PC-9 (cell line): ENCODE measurements at regions not wholly inside any gene's neighbourhood (a gene's known extent, or its start where the extent isn't known, plus 50 kb on each side); places are given as distances from the start of the nearest gene placed in this dataset.

Experiments
- BruUV-seq: library from RNA; stranded (reverse); fragments of 400-500 nt; replicated peaks from 2 replicates; lab custom pipeline; 2021; lab: Mats Ljungman, UMichigan
- CTCF ChIA-PET: fragments of 300-600 bp; sonication (Branson Sonifier 250); formaldehyde crosslinking; loops from one replicate; lab custom pipeline; 2022; ENCODE audit warnings: antibody characterized with exemption; lab: Charles Lee
- POLR2A ChIA-PET: fragments of 300-600 bp; sonication (Branson Sonifier 250); formaldehyde crosslinking; loops from one replicate; lab custom pipeline; 2022; ENCODE audit warnings: antibody characterized with exemption; ENCODE audit not compliant: unreplicated experiment; lab: Charles Lee
- DNase-seq, 2 experiments: peaks; one replicate each; pipeline versions ENCODE4 v3.0.0 to v3.0.0-alpha.2; 2015 to 2022; ENCODE audit warnings: mixed read lengths in 1 of 2
- H2AFZ ChIP-seq: fragments of 200-600 bp; sonication (generic); 2 replicates; pipeline ENCODE4 v1.8.1; 2017; ENCODE audit warnings: antibody characterized with exemption
- H3F3A ChIP-seq: fragments of 200-600 bp; sonication (generic); 2 replicates; pipeline ENCODE4 v1.8.1; 2017; ENCODE audit warnings: antibody characterized with exemption, mild to moderate bottlenecking, low read depth; ENCODE audit not compliant: insufficient read depth
- H3K27ac ChIP-seq: fragments of 200-600 bp; sonication (generic); 2 replicates; pipeline ENCODE4 v1.6.1; 2016; ENCODE audit warnings: mixed run types
- H3K27me3 ChIP-seq: fragments of 200-600 bp; sonication (generic); 2 replicates; pipeline ENCODE4 v1.6.1; 2016; ENCODE audit warnings: low read depth, mixed run types; ENCODE audit not compliant: insufficient read depth
- H3K36me3 ChIP-seq: fragments of 200-600 bp; sonication (generic); 2 replicates; pipeline ENCODE4 v1.6.1; 2016; ENCODE audit warnings: low read depth, mixed run types
- H3K4me1 ChIP-seq: fragments of 200-600 bp; sonication (generic); replicated peaks from 2 replicates; pipeline ENCODE4 v1.6.1; 2016; ENCODE audit warnings: mixed run types; ENCODE audit not compliant: insufficient read depth
- H3K4me2 ChIP-seq: fragments of 200-600 bp; sonication (generic); 2 replicates; pipeline ENCODE4 v1.6.1; 2017; ENCODE audit warnings: mixed run types
- H3K4me3 ChIP-seq: fragments of 200-600 bp; sonication (generic); 2 replicates; pipeline ENCODE4 v1.6.1; 2016; ENCODE audit warnings: mixed run types
- H3K79me2 ChIP-seq: fragments of 200-600 bp; sonication (generic); 2 replicates; pipeline ENCODE4 v1.6.1; 2017; ENCODE audit warnings: low read depth, mixed run types
- H3K9me2 ChIP-seq: fragments of 200-600 bp; sonication (generic); 2 replicates; pipeline ENCODE4 v1.8.1; 2017; ENCODE audit warnings: mild to moderate bottlenecking; ENCODE audit not compliant: insufficient read depth
- H3K9me3 ChIP-seq: fragments of 200-600 bp; sonication (generic); 2 replicates; pipeline ENCODE4 v1.8.1; 2016; ENCODE audit warnings: low read depth; ENCODE audit not compliant: insufficient read depth
- H4K20me1 ChIP-seq: fragments of 200-600 bp; sonication (generic); 2 replicates; pipeline ENCODE4 v1.8.1; 2017; ENCODE audit not compliant: insufficient read depth
- EZH2 ChIP-seq: fragments of 200-600 bp; sonication (generic); IDR thresholded peaks from 2 replicates; pipeline ENCODE4 v1.8.0; 2017; ENCODE audit warnings: antibody characterized with exemption, low read depth
- intact Hi-C: fragments of 100-400 bp; cut with micrococcal nuclease; formaldehyde crosslinking; loops from one replicate; pipeline ENCODE4 v1.10.0; 2022; ENCODE audit not compliant: unreplicated experiment
- TF ChIP-seq, protein P1 (sequence below): fragments of 200-600 bp; sonication (generic); conservative IDR thresholded peaks from 2 replicates; pipeline ENCODE4 v1.6.1; 2017; ENCODE audit warnings: mixed run types, antibody characterized with exemption, mild to moderate bottlenecking, moderate library complexity

DNA sequence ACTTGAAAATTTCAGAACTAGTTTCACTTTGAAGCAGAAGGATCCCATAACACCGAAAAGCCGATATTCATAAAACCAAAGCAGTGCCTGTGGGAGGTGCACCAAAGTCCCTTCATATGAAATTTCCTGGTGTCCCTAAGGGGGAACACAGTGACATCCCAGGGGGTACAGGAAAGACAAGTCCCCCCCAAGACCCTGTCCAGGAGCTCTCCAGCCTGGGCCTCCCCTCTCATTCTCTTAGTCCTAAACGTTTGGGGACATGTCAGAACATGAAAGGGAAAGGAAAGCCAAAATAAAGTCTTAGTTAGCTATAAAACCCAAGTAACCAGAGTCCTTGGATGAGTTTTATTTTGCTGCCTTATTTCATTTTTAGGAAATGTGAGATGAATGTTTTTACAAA, 56.6 kb downstream of the MRPL57 start:
- POLR2A ChIA-PET: no interaction called here
- no peak overlapping the region for H2AFZ ChIP-seq
- H3K4me2 ChIP-seq: no peak overlapping the region
- no peak overlapping the region for H3K4me3 ChIP-seq
- no peaks in the 10 kb centered on the region for H4K20me1 ChIP-seq
- TF ChIP-seq, protein P1, sequence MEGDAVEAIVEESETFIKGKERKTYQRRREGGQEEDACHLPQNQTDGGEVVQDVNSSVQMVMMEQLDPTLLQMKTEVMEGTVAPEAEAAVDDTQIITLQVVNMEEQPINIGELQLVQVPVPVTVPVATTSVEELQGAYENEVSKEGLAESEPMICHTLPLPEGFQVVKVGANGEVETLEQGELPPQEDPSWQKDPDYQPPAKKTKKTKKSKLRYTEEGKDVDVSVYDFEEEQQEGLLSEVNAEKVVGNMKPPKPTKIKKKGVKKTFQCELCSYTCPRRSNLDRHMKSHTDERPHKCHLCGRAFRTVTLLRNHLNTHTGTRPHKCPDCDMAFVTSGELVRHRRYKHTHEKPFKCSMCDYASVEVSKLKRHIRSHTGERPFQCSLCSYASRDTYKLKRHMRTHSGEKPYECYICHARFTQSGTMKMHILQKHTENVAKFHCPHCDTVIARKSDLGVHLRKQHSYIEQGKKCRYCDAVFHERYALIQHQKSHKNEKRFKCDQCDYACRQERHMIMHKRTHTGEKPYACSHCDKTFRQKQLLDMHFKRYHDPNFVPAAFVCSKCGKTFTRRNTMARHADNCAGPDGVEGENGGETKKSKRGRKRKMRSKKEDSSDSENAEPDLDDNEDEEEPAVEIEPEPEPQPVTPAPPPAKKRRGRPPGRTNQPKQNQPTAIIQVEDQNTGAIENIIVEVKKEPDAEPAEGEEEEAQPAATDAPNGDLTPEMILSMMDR: no peak
- TF ChIP-seq EZH2: no peak
- intact Hi-C loops: no loop called here
- no TSS peak for BruUV-seq
- no peaks in the 10 kb centered on the region for H3K9me3 ChIP-seq
- no peaks in the 10 kb centered on the region for H3K36me3 ChIP-seq
- H3F3A ChIP-seq: no peaks in the 10 kb centered on the region
- H3K79me2 ChIP-seq: no peaks in the 10 kb centered on the region
- H3K27me3 ChIP-seq: peaks cover 4% of the 10 kb centered on the region
- no peaks in the 10 kb centered on the region for H3K9me2 ChIP-seq
- no peaks in the 10 kb centered on the region for H3K4me1 ChIP-seq
- no peak for DNase-seq
- CTCF ChIA-PET: no interaction called here
- H3K27ac ChIP-seq: no peak overlapping the region

DNA sequence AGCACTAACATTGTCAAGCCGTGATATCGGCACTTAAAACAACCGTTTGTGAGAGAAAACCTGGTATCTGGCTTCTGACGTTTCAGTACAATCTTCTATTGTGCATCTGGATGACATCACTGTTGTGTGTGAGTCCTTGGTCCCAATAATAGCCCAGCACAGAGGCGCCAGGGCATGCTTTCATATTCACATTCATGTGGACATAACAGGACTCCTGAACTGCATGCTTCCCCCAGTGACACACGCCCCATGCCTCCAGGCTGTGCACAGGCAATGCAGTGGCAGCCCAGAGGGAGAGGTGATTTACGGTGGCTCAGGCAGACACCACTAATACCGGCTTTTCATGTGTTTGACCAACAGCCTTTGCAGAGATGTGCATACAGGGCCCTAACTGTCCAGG, 58.1 kb downstream of the MRPL57 start:
- no peak overlapping the region for H3K27ac ChIP-seq
- peaks cover 4% of the 10 kb centered on the region for H3K27me3 ChIP-seq
- no peak for TF ChIP-seq EZH2
- TF ChIP-seq, protein P1: no peak
- BruUV-seq: no TSS peak
- H3K4me2 ChIP-seq: no peak overlapping the region
- POLR2A ChIA-PET: no interaction called here
- H3K4me3 ChIP-seq: no peak overlapping the region
- no peaks in the 10 kb centered on the region for H3K9me2 ChIP-seq
- H3K36me3 ChIP-seq: no peaks in the 10 kb centered on the region
- DNase-seq: no peak
- intact Hi-C loops: no loop called here
- no peaks in the 10 kb centered on the region for H3K79me2 ChIP-seq
- H2AFZ ChIP-seq: no peak overlapping the region
- CTCF ChIA-PET: no interaction called here
- no peaks in the 10 kb centered on the region for H4K20me1 ChIP-seq
- H3K9me3 ChIP-seq: no peaks in the 10 kb centered on the region
- H3K4me1 ChIP-seq: no peaks in the 10 kb centered on the region
- H3F3A ChIP-seq: no peaks in the 10 kb centered on the region

- H3K9me3 ChIP-seq: no peaks in the 10 kb centered on the region
- peaks cover 4% of the 10 kb centered on the region for H3K27me3 ChIP-seq
- H3K9me2 ChIP-seq: no peaks in the 10 kb centered on the region
- no peak overlapping the region for H3K4me3 ChIP-seq
- TF ChIP-seq, protein P1: no peak
- POLR2A ChIA-PET: no interaction called here
- no peaks in the 10 kb centered on the region for H4K20me1 ChIP-seq
- CTCF ChIA-PET: no interaction called here
- H3K36me3 ChIP-seq: no peaks in the 10 kb centered on the region
- H3K4me1 ChIP-seq: no peaks in the 10 kb centered on the region
- no peaks in the 10 kb centered on the region for H3F3A ChIP-seq
- no peak overlapping the region for H2AFZ ChIP-seq
- DNase-seq: no peak
- H3K4me2 ChIP-seq: no peak overlapping the region
- H3K79me2 ChIP-seq: no peaks in the 10 kb centered on the region
- no peak overlapping the region for H3K27ac ChIP-seq
- no TSS peak for BruUV-seq
- intact Hi-C loops: no loop called here
These were observed 58.7 kb downstream of the MRPL57 start for GRCh38 chr13:21235174-21235573.
